ENCODE measurements at regions not wholly inside any gene's neighbourhood (a gene's known extent, or its start where the extent isn't known, plus 50 kb on each side); places are given as distances from the start of the nearest gene placed in this dataset.

GRCh38 chr20:57794600-57795341, 85.0 kb upstream of the PMEPA1 start:
- WGBS, 3 donors: 71 to 72% (median 72%) methylated on average over 21 of the region's 21 CpGs
- Histone ChIP-seq H3K9me3 (no peaks in the 10 kb centered on the region), H3K27me3 (ENCODE audit: insufficient read depth in 3 of 3, low read length in 2 of 3) (peaks cover 0 to 2% (median 0%) of the 10 kb centered on the region in 3 donors), H3K27ac (no peak overlapping the region), H3K4me3 (no peak overlapping the region), H3K4me1 (no peaks in the 10 kb centered on the region), H3K36me3 (ENCODE audit: insufficient read depth in 1 of 2, low read depth in 1 of 2) (no peaks in the 10 kb centered on the region)
- DNase-seq (no peak), ATAC-seq (no peak)
- intact Hi-C loops (cut with DNase I): no loop called here
- TF ChIP-seq CTCF (IDR thresholded peaks at IDR 0.05): no peak

- no peak for TF ChIP-seq CTCF (IDR thresholded peaks at IDR 0.05)
- 98 to 99% (median 98%) methylated on average over 7 of the region's 7 CpGs for WGBS, 3 donors
- no peak for ATAC-seq
- Histone ChIP-seq H3K9me3 (no peaks in the 10 kb centered on the region), H3K4me1 (no peaks in the 10 kb centered on the region), H3K36me3 (ENCODE audit: insufficient read depth in 1 of 2, low read depth in 1 of 2) (no peaks in the 10 kb centered on the region), H3K4me3 (no peak overlapping the region), H3K27me3 (ENCODE audit: insufficient read depth in 3 of 3, low read length in 2 of 3) (peaks cover 0 to 2% (median 0%) of the 10 kb centered on the region in 3 donors), H3K27ac (no peak overlapping the region)
- intact Hi-C loops (cut with DNase I): no loop called here
- no peak for DNase-seq
Observed at GRCh38 chr20:57794036-57794435, 84.2 kb upstream of the PMEPA1 start.

- 91 to 96% (median 94%) methylated on average over 9 of the region's 9 CpGs for WGBS, 3 donors
- ATAC-seq: no peak
- H3K27me3 ChIP-seq (ENCODE audit: insufficient read depth in 3 of 3, low read length in 2 of 3): peaks cover 0 to 2% (median 0%) of the 10 kb centered on the region in 3 donors
- H3K27ac ChIP-seq: no peak overlapping the region
- no peaks in the 10 kb centered on the region for H3K4me1 ChIP-seq
- H3K4me3 ChIP-seq: no peak overlapping the region
- H3K9me3 ChIP-seq: no peaks in the 10 kb centered on the region
- no peak for TF ChIP-seq CTCF (IDR thresholded peaks at IDR 0.05)
- no peaks in the 10 kb centered on the region for H3K36me3 ChIP-seq (ENCODE audit: insufficient read depth in 1 of 2, low read depth in 1 of 2)
- peak in 1 of 2 donors; percentile 35 for DNase-seq
- intact Hi-C loops (cut with DNase I): no loop called here
Observed at GRCh38 chr20:57793421-57793820, 83.6 kb upstream of the PMEPA1 start.

- 72 to 75% (median 75%) methylated on average over 20 of the region's 20 CpGs for WGBS, 3 donors
- Histone ChIP-seq H3K27ac (no peak overlapping the region), H3K27me3 (ENCODE audit: insufficient read depth in 3 of 3, low read length in 2 of 3) (peaks cover 0 to 2% (median 0%) of the 10 kb centered on the region in 3 donors), H3K4me1 (no peaks in the 10 kb centered on the region), H3K9me3 (no peaks in the 10 kb centered on the region), H3K4me3 (no peak overlapping the region), H3K36me3 (ENCODE audit: insufficient read depth in 1 of 2, low read depth in 1 of 2) (no peaks in the 10 kb centered on the region)
- TF ChIP-seq CTCF (IDR thresholded peaks at IDR 0.05): no peak
- DNase-seq: peak in 1 of 2 donors; percentile 17
- intact Hi-C loops (cut with DNase I): no loop called here
- no peak for ATAC-seq
Observed at GRCh38 chr20:57792386-57793080, 82.7 kb upstream of the PMEPA1 start.

Data from psoas muscle (tissue), 7 donors.